ENCODE measurements at regions not wholly inside any gene's neighbourhood (a gene's known extent, or its start where the extent isn't known, plus 50 kb on each side); places are given as distances from the start of the nearest gene placed in this dataset.
"Not testable (repeated sequence)": the region's sequence is repeated elsewhere in the genome, so short reads cannot be mapped to it uniquely, and the experiment has no call there.

GRCh38 chr6:19690325-19691075, 146.7 kb upstream of the ID4 start:
- no peak for DNase-seq (ENCODE audit: low spot score)

- no peak for DNase-seq (ENCODE audit: low spot score)
Measured at GRCh38 chr6:19691465-19692167, 145.6 kb upstream of the ID4 start.

GRCh38 chr6:19692506-19693298, 144.5 kb upstream of the ID4 start:
- no peak for DNase-seq (ENCODE audit: low spot score)

GRCh38 chr6:19694697-19695096, 142.5 kb upstream of the ID4 start:
- DNase-seq (ENCODE audit: low spot score), result no peak

- DNase-seq (ENCODE audit: low spot score), result no peak
Measured at GRCh38 chr6:19697744-19698290, 139.4 kb upstream of the ID4 start.

- DNase-seq (ENCODE audit: low spot score), result no peak
Measured at GRCh38 chr6:19699932-19700331, 137.2 kb upstream of the ID4 start.

GRCh38 chr6:19705606-19706005, 131.6 kb upstream of the ID4 start:
- no peak for DNase-seq (ENCODE audit: low spot score)

GRCh38 chr6:19712012-19712688, 125.0 kb upstream of the ID4 start:
- DNase-seq (ENCODE audit: low spot score), result no peak

GRCh38 chr6:19712998-19713397, 124.2 kb upstream of the ID4 start:
- no peak for DNase-seq (ENCODE audit: low spot score)

GRCh38 chr6:19713411-19713810, 123.8 kb upstream of the ID4 start:
- DNase-seq (ENCODE audit: low spot score), result no peak

GRCh38 chr6:19713984-19714383, 123.2 kb upstream of the ID4 start:
- DNase-seq (ENCODE audit: low spot score), result no peak

GRCh38 chr6:19714434-19715166, 122.6 kb upstream of the ID4 start:
- no peak for DNase-seq (ENCODE audit: low spot score)

GRCh38 chr6:19715167-19715551, 122.0 kb upstream of the ID4 start:
- no peak for DNase-seq (ENCODE audit: low spot score)

- DNase-seq (ENCODE audit: low spot score), result no peak
Measured at GRCh38 chr6:19719691-19720128, 117.5 kb upstream of the ID4 start.

- DNase-seq (ENCODE audit: low spot score), result no peak
Measured at GRCh38 chr6:19721766-19722377, 115.3 kb upstream of the ID4 start.

- DNase-seq (ENCODE audit: low spot score), result no peak
Measured at GRCh38 chr6:19722999-19723398, 114.2 kb upstream of the ID4 start.

- no peak for DNase-seq (ENCODE audit: low spot score)
Measured at GRCh38 chr6:19723545-19723944, 113.6 kb upstream of the ID4 start.

GRCh38 chr6:19725436-19725835, 111.7 kb upstream of the ID4 start:
- not testable (repeated sequence) for DNase-seq (ENCODE audit: low spot score)

GRCh38 chr6:19731282-19731681, 105.9 kb upstream of the ID4 start:
- DNase-seq (ENCODE audit: low spot score), result no peak

GRCh38 chr6:19734061-19734460, 103.1 kb upstream of the ID4 start:
- DNase-seq (ENCODE audit: low spot score), result no peak

- no peak for DNase-seq (ENCODE audit: low spot score)
Measured at GRCh38 chr6:19734519-19734918, 102.7 kb upstream of the ID4 start.
